ENCODE measurements at regions not wholly inside any gene's neighbourhood (a gene's known extent, or its start where the extent isn't known, plus 50 kb on each side); places are given as distances from the start of the nearest gene placed in this dataset.

DNA sequence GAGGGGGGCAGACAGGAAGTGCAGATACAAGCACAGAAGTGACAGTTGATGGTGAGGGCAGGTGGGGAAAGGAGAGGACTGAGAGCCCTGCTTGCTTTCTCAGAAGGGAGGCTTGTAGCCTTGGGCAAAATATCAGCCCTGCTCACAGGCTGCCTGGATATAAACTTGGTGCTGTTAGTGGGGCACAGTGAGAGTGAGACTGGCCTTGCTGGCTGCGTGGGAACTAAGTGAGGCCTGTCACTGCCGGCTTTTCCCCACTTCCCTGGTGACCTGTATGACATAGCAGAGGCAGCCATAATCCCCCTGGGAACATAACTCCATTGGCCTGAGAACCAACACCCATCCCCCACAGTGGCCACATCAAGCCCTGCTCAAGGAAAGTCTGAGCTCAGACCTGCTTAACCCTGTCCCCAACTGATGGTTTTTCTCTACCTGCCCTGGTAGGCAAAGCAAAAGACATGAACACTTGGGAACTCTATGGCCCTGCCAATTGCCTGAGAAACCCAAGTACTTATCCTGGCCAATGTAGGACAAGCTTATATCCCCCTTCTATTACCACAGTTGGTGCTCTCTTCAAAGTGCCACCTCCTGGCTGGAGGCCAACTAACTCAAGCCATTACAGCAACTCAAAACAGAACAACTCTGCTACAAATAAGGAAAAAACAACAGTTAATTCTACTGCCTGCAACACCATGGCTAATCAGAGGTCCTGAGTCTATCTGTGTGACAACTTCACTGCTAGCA is 472.7 kb downstream of the PLPP3 start:
- Histone ChIP-seq H3K36me3 (no peaks in the 10 kb centered on the region), H3K27ac (no peak overlapping the region), H3K4me1 (replicated peaks) (no peaks in the 10 kb centered on the region), H3K4me3 (no peak overlapping the region), H3K9me3 (no peaks in the 10 kb centered on the region), H3K27me3 (replicated peaks; ENCODE audit: insufficient read depth) (no peaks in the 10 kb centered on the region)
- TF ChIP-seq POLR2AphosphoS5 (IDR thresholded peaks at IDR 0.05) (no peak), POLR2A (IDR thresholded peaks at IDR 0.05) (no peak)
- TF ChIP-seq, protein P1, sequence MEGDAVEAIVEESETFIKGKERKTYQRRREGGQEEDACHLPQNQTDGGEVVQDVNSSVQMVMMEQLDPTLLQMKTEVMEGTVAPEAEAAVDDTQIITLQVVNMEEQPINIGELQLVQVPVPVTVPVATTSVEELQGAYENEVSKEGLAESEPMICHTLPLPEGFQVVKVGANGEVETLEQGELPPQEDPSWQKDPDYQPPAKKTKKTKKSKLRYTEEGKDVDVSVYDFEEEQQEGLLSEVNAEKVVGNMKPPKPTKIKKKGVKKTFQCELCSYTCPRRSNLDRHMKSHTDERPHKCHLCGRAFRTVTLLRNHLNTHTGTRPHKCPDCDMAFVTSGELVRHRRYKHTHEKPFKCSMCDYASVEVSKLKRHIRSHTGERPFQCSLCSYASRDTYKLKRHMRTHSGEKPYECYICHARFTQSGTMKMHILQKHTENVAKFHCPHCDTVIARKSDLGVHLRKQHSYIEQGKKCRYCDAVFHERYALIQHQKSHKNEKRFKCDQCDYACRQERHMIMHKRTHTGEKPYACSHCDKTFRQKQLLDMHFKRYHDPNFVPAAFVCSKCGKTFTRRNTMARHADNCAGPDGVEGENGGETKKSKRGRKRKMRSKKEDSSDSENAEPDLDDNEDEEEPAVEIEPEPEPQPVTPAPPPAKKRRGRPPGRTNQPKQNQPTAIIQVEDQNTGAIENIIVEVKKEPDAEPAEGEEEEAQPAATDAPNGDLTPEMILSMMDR (IDR thresholded peaks at IDR 0.05), result no peak
- WGBS, result 96% methylated on average over 2 of the region's 2 CpGs
- DNase-seq (ENCODE audit: low spot score), result no peak
- intact Hi-C loops (cut with DNase I), result no loop called here

DNA sequence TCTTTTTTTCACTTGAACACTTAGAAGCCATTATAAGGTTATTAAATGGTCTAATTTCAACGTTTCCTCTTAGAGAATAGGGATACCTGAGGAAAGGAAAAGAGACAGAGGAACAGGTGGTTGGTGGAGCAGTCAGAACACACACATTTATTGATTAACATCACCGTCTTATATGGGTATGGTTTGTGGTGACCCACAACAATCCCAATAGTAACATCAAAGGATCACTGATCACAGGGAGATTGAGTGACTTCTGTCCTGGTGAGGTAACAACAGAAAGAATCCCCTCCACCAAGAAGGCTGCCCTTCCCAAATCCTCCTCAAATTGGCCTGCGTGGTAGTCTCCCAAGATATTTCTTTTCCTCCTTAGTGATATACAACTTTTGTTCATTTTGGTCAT is 474.0 kb downstream of the PLPP3 start:
- H3K27ac ChIP-seq, result no peak overlapping the region
- H3K9me3 ChIP-seq, result no peaks in the 10 kb centered on the region
- no peak for DNase-seq (ENCODE audit: low spot score)
- no peak overlapping the region for H3K4me3 ChIP-seq
- H3K36me3 ChIP-seq, result no peaks in the 10 kb centered on the region
- TF ChIP-seq, protein P1 (IDR thresholded peaks at IDR 0.05), result no peak
- TF ChIP-seq POLR2AphosphoS5 (IDR thresholded peaks at IDR 0.05) (no peak), POLR2A (IDR thresholded peaks at IDR 0.05) (no peak)
- intact Hi-C loops (cut with DNase I), result no loop called here
- 84% methylated on average over 3 of the region's 3 CpGs for WGBS
- no peaks in the 10 kb centered on the region for H3K27me3 ChIP-seq (replicated peaks; ENCODE audit: insufficient read depth)
- no peaks in the 10 kb centered on the region for H3K4me1 ChIP-seq (replicated peaks)

DNA sequence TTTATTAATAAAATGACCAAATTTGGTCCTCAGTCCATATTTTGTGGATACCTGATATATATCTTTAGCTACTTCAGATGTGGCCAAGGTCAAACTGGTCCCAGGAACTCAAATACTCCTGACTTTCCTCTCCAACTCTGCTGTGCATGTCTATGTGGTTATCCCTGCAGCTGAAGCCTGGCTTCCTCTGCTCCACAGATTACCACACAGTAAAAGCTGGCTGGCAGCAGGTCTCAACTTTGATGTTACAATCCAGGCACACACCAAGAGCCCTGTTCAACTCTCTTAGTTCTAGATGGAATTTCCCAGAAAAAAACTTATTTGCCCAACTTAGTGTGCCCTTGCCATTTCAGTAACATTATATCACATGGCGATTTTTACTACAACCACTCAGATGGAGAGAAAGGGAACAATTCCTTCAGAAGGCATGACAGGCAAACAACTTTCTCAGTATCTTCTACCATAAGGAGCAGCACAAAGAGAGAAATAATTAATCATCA is 479.5 kb downstream of the PLPP3 start:
- TF ChIP-seq, protein P1 (IDR thresholded peaks at IDR 0.05), result no peak
- no peak for TF ChIP-seq POLR2A (IDR thresholded peaks at IDR 0.05)
- TF ChIP-seq POLR2AphosphoS5 (IDR thresholded peaks at IDR 0.05), result no peak
- Histone ChIP-seq H3K36me3 (no peaks in the 10 kb centered on the region), H3K27ac (no peak overlapping the region), H3K9me3 (no peaks in the 10 kb centered on the region), H3K4me3 (no peak overlapping the region), H3K4me1 (replicated peaks) (no peaks in the 10 kb centered on the region), H3K27me3 (replicated peaks; ENCODE audit: insufficient read depth) (no peaks in the 10 kb centered on the region)
- WGBS, result 83% methylated on average over 1 of the region's 1 CpG
- DNase-seq (ENCODE audit: low spot score), result no peak
- intact Hi-C loops (cut with DNase I), result no loop called here

DNA sequence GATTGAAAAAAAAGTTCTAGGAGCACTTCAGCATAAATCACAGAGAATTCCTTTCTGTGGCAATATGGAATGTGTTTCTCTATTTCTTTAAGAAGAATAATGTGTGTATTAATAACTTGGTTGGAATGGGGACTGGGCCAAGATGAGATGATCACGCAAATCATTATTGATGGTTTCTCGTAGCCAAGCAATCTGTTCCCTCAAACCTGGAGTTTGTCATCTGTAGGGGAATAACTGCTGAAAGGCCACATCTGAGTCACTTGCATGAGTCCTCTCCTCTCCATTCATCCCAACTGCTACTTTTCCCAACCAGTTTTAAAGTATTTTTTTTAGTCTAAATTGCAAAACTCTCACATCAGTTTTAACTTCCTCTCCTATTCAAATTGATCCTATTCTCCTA is 480.4 kb downstream of the PLPP3 start:
- H3K27me3 ChIP-seq (replicated peaks; ENCODE audit: insufficient read depth), result no peaks in the 10 kb centered on the region
- intact Hi-C loops (cut with DNase I), result no loop called here
- TF ChIP-seq POLR2A (IDR thresholded peaks at IDR 0.05) (no peak), POLR2AphosphoS5 (IDR thresholded peaks at IDR 0.05) (no peak)
- TF ChIP-seq, protein P1 (IDR thresholded peaks at IDR 0.05), result no peak
- no peaks in the 10 kb centered on the region for H3K36me3 ChIP-seq
- H3K27ac ChIP-seq, result no peak overlapping the region
- no peak for DNase-seq (ENCODE audit: low spot score)
- H3K4me1 ChIP-seq (replicated peaks), result no peaks in the 10 kb centered on the region
- no peaks in the 10 kb centered on the region for H3K9me3 ChIP-seq
- H3K4me3 ChIP-seq, result no peak overlapping the region
- 90% methylated on average over 2 of the region's 2 CpGs for WGBS

DNA sequence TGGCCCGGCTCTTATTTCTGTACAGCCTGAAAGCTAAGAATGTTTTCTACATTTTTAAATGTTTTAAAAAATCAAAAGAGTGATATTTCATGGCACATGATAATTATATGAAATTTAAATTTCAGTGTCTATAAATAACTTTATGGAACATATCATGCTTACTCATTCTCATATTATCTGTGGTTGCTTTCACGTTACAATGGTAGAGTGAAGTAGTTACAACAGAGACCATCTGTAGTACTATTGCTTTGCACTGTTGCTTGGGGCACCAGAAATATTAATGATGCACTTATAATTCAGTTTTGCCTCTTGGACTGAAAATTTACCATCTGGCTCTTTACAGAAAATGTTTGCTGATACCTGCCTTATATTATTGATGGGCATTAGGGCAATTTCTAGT is 481.6 kb downstream of the PLPP3 start:
- WGBS, result 96% methylated on average over 2 of the region's 2 CpGs
- no peak for DNase-seq (ENCODE audit: low spot score)
- H3K9me3 ChIP-seq, result no peaks in the 10 kb centered on the region
- no peaks in the 10 kb centered on the region for H3K36me3 ChIP-seq
- H3K27me3 ChIP-seq (replicated peaks; ENCODE audit: insufficient read depth), result no peaks in the 10 kb centered on the region
- TF ChIP-seq POLR2A (IDR thresholded peaks at IDR 0.05) (no peak), POLR2AphosphoS5 (IDR thresholded peaks at IDR 0.05) (no peak)
- intact Hi-C loops (cut with DNase I), result no loop called here
- H3K4me1 ChIP-seq (replicated peaks), result no peaks in the 10 kb centered on the region
- H3K4me3 ChIP-seq, result no peak overlapping the region
- H3K27ac ChIP-seq, result no peak overlapping the region

Data from prostate gland (tissue), 2 donors.